VCaP (cell line): ENCODE measurements at regions not wholly inside any gene's neighbourhood (a gene's known extent, or its start where the extent isn't known, plus 50 kb on each side); places are given as distances from the start of the nearest gene placed in this dataset.

Experiments
- H3K27ac ChIP-seq: fragments of 450-650 bp; 2 replicates; pipeline ENCODE4 v1.5.1; 2017
- CTCF ChIP-seq: fragments of 450-650 bp; conservative IDR thresholded peaks from 2 replicates; pipeline ENCODE4 v1.5.1; 2017; ENCODE audit warnings: mild to moderate bottlenecking, moderate library complexity

- no peak for TF ChIP-seq CTCF
- no peak overlapping the region for H3K27ac ChIP-seq
These were observed 65.4 kb upstream of the KIF5B start for GRCh38 chr10:32121648-32122047.

DNA sequence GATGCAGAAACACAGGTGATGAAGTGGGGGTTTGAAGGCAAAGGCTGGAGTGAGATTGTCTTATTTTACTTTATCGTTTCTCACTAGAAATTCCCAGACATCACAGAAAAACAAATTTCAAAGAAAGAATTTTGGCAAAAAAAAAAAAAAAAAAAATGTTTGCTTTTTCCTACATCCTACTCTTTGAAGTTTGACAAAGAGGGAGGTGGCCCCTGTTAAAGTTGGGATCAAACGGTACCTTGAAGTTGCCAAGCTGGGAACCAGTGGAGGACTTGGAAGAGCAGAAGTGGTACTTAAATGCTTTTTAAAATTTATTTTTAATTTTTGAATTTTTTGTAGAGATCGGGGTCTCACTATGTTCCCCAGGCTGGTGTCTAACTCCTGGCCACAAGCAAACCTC lies 63.9 kb upstream of the KIF5B start:
- no peak for TF ChIP-seq CTCF
- no peak overlapping the region for H3K27ac ChIP-seq

DNA sequence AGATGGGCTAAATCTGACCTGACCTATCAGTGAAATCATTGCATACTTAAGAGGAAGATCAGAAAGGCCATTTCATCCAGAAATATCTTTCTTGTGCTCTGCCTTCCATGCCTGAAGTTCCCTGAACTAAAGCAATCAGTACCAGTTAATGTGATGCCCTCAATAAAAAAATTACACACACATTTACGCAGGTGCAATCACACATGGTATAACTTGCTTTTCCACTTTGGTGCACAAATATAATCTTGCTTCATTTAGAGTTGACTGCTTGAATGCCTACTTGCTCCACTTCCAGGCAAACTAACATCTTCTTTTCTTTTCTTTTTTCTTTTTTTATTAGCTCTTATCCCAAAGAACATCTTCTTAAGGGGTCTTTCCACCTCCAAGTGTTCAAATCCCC lies 58.3 kb upstream of the KIF5B start:
- TF ChIP-seq CTCF, result no peak
- H3K27ac ChIP-seq, result peak overlapping the region; percentile 83

GRCh38 chr10:32112055-32112454 lies 55.8 kb upstream of the KIF5B start:
- no peak for TF ChIP-seq CTCF
- no peak overlapping the region for H3K27ac ChIP-seq

- no peak overlapping the region for H3K27ac ChIP-seq
- no peak for TF ChIP-seq CTCF
These were observed 55.4 kb upstream of the KIF5B start for GRCh38 chr10:32111585-32111984.

DNA sequence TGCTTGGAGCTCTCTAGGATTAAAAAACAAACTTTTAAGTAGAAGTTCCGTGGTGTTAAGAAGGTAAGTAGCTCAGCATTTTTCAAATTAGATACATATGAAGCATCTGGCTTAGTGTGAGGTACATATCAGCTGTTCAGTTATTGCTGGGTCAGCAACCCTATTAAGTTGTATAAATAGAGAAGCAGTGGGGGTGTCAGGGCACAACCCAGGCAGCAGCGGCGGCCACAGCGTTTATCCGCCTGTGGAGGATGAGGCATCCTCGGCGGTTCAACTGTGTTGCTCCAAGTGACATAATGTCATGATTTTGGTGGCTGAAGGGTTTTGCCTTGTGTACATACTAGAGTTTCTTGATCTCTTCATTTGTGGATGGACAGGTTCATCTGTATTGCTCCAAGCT lies 54.6 kb upstream of the KIF5B start:
- H3K27ac ChIP-seq, result no peak overlapping the region
- TF ChIP-seq CTCF, result no peak

- no peak overlapping the region for H3K27ac ChIP-seq
- no peak for TF ChIP-seq CTCF
These were observed 53.4 kb upstream of the KIF5B start for GRCh38 chr10:32109603-32110002.
